CD14-positive monocyte (primary cell): ENCODE measurements at regions not wholly inside any gene's neighbourhood (a gene's known extent, or its start where the extent isn't known, plus 50 kb on each side); places are given as distances from the start of the nearest gene placed in this dataset.
"Not testable (repeated sequence)": the region's sequence is repeated elsewhere in the genome, so short reads cannot be mapped to it uniquely, and the experiment has no call there.

Source experiments
- DNase-seq, 3 donors: peaks; one replicate each; pipeline ENCODE4 v3.0.0-alpha.2; 2011 to 2022
- H2AFZ ChIP-seq: 2 replicates; pipeline ENCODE4 v1.6.0; 2012; ENCODE audit warnings: mild to moderate bottlenecking, low read depth, low read length, inconsistent platforms; ENCODE audit not compliant: insufficient read depth, poor library complexity, severe bottlenecking
- H3K27ac ChIP-seq, 2 donors: 1 replicate in 1 of 2; 2 replicates in 1 of 2; pipeline ENCODE4 v1.5.1; 2012 to 2013; ENCODE audit warnings: low read length in 2 of 2, control low read depth in 1 of 2, inconsistent platforms in 1 of 2, low read depth in 1 of 2, mild to moderate bottlenecking in 1 of 2
- H3K27me3 ChIP-seq, 2 donors: one replicate each; pipeline versions ENCODE4 v1.6.0 to v1.6.1; 2011 to 2013; ENCODE audit warnings: low read length in 2 of 2; ENCODE audit not compliant: control insufficient read depth in 2 of 2, insufficient read depth in 2 of 2
- H3K36me3 ChIP-seq, 2 donors: replicated peaks in 1 of 2; 1 replicate in 1 of 2; 2 replicates in 1 of 2; pipeline versions ENCODE4 v1.5.1 to v1.6.1; 2012 to 2013; ENCODE audit warnings: low read length in 2 of 2, control low read depth in 1 of 2, inconsistent platforms in 1 of 2, mild to moderate bottlenecking in 1 of 2; ENCODE audit not compliant: insufficient read depth in 2 of 2, control insufficient read depth in 1 of 2
- H3K4me1 ChIP-seq, 2 donors: 1 replicate in 1 of 2; 2 replicates in 1 of 2; pipeline versions ENCODE4 v1.5.1 to v1.6.1; 2012 to 2013; ENCODE audit warnings: low read length in 2 of 2, control low read depth in 1 of 2, inconsistent platforms in 1 of 2, mild to moderate bottlenecking in 1 of 2, moderate library complexity in 1 of 2; ENCODE audit not compliant: insufficient read depth in 2 of 2, control insufficient read depth in 1 of 2
- H3K4me2 ChIP-seq: replicated peaks from 2 replicates; pipeline ENCODE3; 2012; ENCODE audit warnings: low read length, moderate library complexity, mild to moderate bottlenecking; ENCODE audit not compliant: poor library complexity, severe bottlenecking; ENCODE audit errors: extremely low read depth
- H3K4me3 ChIP-seq, 3 experiments: fragments of 200-600 bp in 1 of 3; sonication (generic) in 1 of 3; replicated peaks in 1 of 3; 1 replicate in 2 of 3; 2 replicates in 1 of 3; pipeline ENCODE4 v1.5.1; 2011 to 2013; ENCODE audit warnings: low read length in 3 of 3, mild to moderate bottlenecking in 3 of 3, control low read depth in 2 of 3, low read depth in 2 of 3, inconsistent platforms in 1 of 3, moderate library complexity in 1 of 3
- H3K79me2 ChIP-seq: 2 replicates; pipeline ENCODE4 v1.6.0; 2012; ENCODE audit warnings: mild to moderate bottlenecking, control low read depth, inconsistent platforms, low read length, moderate library complexity; ENCODE audit not compliant: insufficient read depth
- H3K9ac ChIP-seq: 2 replicates; pipeline ENCODE4 v1.6.0; 2017; ENCODE audit warnings: low read length, mild to moderate bottlenecking; ENCODE audit not compliant: insufficient read depth, poor library complexity, severe bottlenecking
- H3K9me3 ChIP-seq, 2 donors: replicated peaks in 1 of 2; 1 replicate in 1 of 2; 2 replicates in 1 of 2; pipeline versions ENCODE4 v1.5.1 to v1.6.1; 2012 to 2013; ENCODE audit warnings: low read length in 2 of 2, control low read depth in 1 of 2; ENCODE audit not compliant: control insufficient read depth in 1 of 2, insufficient read depth in 1 of 2
- H4K20me1 ChIP-seq: 2 replicates; pipeline ENCODE4 v1.6.0; 2012; ENCODE audit warnings: mild to moderate bottlenecking, low read length, control low read depth, moderate library complexity; ENCODE audit not compliant: insufficient read depth
- H3K27ac Mint-ChIP-seq, 7 donors: one replicate each; pipeline ENCODE4 v1.8.0; 2020; ENCODE audit warnings: mild to moderate bottlenecking in 7 of 7, mixed read lengths in 7 of 7, moderate library complexity in 6 of 7, inconsistent platforms in 2 of 7
- H3K27me3 Mint-ChIP-seq, 3 donors: one replicate each; pipeline ENCODE4 v1.8.0; 2021 to 2022; ENCODE audit warnings: low read depth in 3 of 3, mild to moderate bottlenecking in 3 of 3, mixed read lengths in 3 of 3, moderate library complexity in 3 of 3, inconsistent platforms in 1 of 3
- H3K36me3 Mint-ChIP-seq, 2 donors: one replicate each; pipeline ENCODE4 v1.8.0; 2020; ENCODE audit warnings: mixed read lengths in 2 of 2, inconsistent platforms in 1 of 2, mild to moderate bottlenecking in 1 of 2
- H3K4me1 Mint-ChIP-seq: one replicate; pipeline ENCODE4 v1.8.0; 2020; ENCODE audit warnings: mild to moderate bottlenecking, mixed read lengths
- H3K4me3 Mint-ChIP-seq, 2 donors: one replicate each; pipeline ENCODE4 v1.8.0; 2020; ENCODE audit warnings: mild to moderate bottlenecking in 2 of 2, mixed read lengths in 2 of 2, moderate library complexity in 1 of 2
- H3K9me3 Mint-ChIP-seq, 7 donors: one replicate each; pipeline ENCODE4 v1.8.0; 2020 to 2022; ENCODE audit warnings: mixed read lengths in 7 of 7, mild to moderate bottlenecking in 6 of 7, moderate library complexity in 6 of 7, inconsistent platforms in 2 of 7
- CTCF ChIP-seq: fragments of 200-600 bp; IDR thresholded peaks from one replicate; pipeline ENCODE4 v1.8.0; 2022; ENCODE audit warnings: antibody characterized with exemption, mild to moderate bottlenecking
- WGBS: methylation state at CpG from one replicate; pipeline ENCODE4 v1.1.5; 2013; ENCODE audit warnings: missing lambda C conversion rate; ENCODE audit not compliant: insufficient coverage; 5-methylcytosine and 5-hydroxymethylcytosine counted together
- intact Hi-C, 2 donors: fragments of 100-400 bp; cut with micrococcal nuclease; formaldehyde crosslinking; loops; one replicate each; pipeline versions ENCODE4 v1.15.0 to v1.15.1; 2023

GRCh38 chr15:25989327-25989726, 126.2 kb upstream of the ATP10A start:
- peaks cover 1 to 5% (median 1%) of the 10 kb centered on the region in 3 donors for H3K27me3 Mint-ChIP-seq
- no peaks in the 10 kb centered on the region for H3K27me3 ChIP-seq
- no peaks in the 10 kb centered on the region for H4K20me1 ChIP-seq
- H3K4me3 ChIP-seq = no peak overlapping the region
- intact Hi-C loops = no loop called here
- no peak overlapping the region for H2AFZ ChIP-seq
- peaks cover 13 to 16% of the 10 kb centered on the region in 2 donors for H3K9me3 ChIP-seq
- 91% methylated on average over 25 of the region's 25 CpGs for WGBS
- no peaks in the 10 kb centered on the region for H3K36me3 Mint-ChIP-seq
- no peaks in the 10 kb centered on the region for H3K4me1 ChIP-seq
- H3K4me3 Mint-ChIP-seq = no peak overlapping the region
- H3K4me1 Mint-ChIP-seq = no peaks in the 10 kb centered on the region
- H3K27ac ChIP-seq = no peak overlapping the region
- TF ChIP-seq CTCF = no peak
- H3K27ac Mint-ChIP-seq = no peak overlapping the region
- no peaks in the 10 kb centered on the region for H3K36me3 ChIP-seq
- peaks cover 2 to 22% (median 14%) of the 10 kb centered on the region in 7 donors for H3K9me3 Mint-ChIP-seq
- no peak overlapping the region for H3K9ac ChIP-seq
- no peaks in the 10 kb centered on the region for H3K79me2 ChIP-seq
- H3K4me2 ChIP-seq = no peak overlapping the region
- no peak for DNase-seq

GRCh38 chr15:25988716-25989115, 125.6 kb upstream of the ATP10A start:
- H4K20me1 ChIP-seq, H3K4me2 ChIP-seq, H3K27me3 ChIP-seq, H3K36me3 ChIP-seq, intact Hi-C loops, H3K4me1 ChIP-seq, H3K4me3 Mint-ChIP-seq, H3K79me2 ChIP-seq, H3K27me3 Mint-ChIP-seq, H3K36me3 Mint-ChIP-seq, H3K4me3 ChIP-seq, H3K27ac ChIP-seq, H3K4me1 Mint-ChIP-seq, H3K9ac ChIP-seq, DNase-seq, H2AFZ ChIP-seq: not testable (repeated sequence)
- Mint-ChIP-seq H3K9me3 (peaks cover 2 to 22% (median 14%) of the 10 kb centered on the region in 7 donors), H3K27ac (peak overlapping the region in 1 of 7 donors; percentile 33)
- 100% methylated on average over 3 of the region's 9 CpGs for WGBS
- peaks cover 13 to 16% of the 10 kb centered on the region in 2 donors for H3K9me3 ChIP-seq
